T-helper 9 cell (primary cell): ENCODE measurements at regions not wholly inside any gene's neighbourhood (a gene's known extent, or its start where the extent isn't known, plus 50 kb on each side); places are given as distances from the start of the nearest gene placed in this dataset.

Experiments
- DNase-seq: peaks from one replicate; pipeline ENCODE4 v3.0.0-alpha.2; 2020

DNA sequence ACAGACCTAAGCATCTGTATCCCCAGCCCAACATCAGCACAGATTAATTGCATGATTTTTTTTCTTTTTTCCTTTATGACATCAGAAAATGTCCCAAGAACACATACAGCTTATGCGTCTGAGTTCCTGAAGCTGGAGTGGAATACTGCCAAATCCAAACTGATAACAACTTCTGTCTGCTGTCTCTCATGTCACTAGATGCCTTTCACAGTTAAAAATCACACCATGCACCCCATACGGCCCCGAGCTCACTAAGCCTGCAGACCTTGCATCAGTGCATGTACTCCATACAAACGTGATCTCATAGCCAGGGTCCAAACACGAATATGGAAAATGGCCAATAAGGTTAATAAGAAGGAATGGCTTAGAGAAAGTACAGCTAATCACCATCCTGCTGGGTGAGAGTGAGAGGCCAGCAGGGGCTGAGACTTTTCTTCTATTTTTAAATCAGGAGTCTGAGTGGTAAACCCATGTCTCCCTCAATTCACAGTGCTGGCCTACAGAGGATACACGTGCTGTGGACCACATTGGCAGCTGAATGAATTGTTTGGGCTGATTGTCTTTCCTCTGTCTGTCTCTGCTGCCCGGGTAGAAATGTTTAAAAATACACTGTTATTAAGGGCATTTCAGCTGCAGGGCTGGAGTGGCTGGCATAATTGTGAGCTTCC lies 350.6 kb upstream of the RAG2 start:
- DNase-seq = no peak

DNA sequence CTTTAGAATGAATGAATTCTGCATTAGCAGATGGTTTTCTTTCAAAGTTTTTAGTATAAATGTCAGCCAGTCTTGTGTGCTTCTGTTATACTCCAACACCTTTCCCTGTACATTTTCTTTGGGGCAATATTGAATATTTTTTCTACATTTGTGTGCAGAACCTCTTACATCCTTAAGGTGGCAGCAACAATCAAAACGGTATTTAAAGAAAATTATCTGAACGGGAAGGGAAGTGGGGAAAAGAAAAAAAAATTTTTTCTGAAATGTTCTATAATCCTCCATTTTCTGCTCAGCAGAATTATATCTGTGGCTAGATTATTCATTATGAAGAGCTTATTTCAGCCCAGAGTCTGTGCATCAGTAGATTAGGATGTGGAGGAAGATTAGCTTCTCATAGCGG lies 347.3 kb upstream of the RAG2 start:
- no peak for DNase-seq

DNA sequence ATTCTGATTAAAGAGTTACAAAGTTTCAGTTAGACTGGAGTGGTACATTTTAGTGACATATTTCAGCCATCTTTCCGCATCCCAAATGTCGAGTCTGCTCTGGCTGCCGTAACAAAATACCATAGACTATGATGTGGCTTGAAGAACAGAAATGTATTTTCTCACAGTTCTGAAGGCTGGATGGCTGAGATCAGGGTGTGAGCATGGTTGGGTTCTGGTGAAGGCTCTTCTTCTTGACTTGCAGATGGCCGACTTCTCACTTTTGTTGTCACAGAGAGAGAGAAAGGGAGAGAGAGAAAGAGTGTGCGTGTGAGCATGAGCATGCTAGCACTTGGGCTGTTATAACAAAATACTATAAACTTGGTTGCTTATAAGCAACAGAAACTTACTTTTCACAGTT lies 335.4 kb upstream of the RAG2 start:
- no peak for DNase-seq

DNA sequence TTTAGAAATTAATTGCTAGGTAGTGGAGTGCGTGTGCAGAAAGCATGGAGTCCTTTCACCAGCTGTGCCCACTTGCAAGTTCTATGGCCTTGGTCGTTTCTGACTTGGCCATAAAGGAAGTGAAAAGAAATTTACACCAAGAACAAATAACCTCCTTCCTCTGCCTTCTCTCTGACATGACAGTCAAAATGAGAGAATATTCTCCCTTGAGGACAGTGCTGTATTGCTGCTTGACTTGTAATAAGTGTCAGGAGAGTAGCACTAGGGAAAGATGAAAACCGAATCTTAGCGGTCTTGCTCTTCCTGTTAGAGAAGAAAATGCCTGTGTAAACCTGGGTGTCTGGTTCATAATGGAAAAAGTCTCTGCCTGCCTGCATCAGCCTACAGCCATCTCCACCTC lies 333.1 kb upstream of the RAG2 start:
- DNase-seq = no peak

DNA sequence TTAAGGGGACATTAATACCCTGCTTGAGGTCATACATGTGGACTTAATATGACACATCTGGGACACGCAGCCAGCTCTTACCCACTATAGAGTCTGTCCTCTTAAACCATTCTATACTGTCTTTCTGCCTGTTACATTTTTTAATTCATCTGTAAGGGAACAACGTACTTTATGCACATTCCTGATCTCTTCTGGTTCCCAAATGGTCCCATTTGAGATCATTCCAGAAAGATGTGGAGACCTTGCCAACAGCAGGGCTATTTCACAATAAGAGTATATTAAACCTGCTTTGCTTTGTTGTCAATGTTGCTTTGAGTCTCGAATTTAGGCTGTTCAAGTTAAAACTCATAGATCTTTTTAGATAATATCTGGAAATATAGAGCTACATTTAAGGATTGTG lies 332.2 kb upstream of the RAG2 start:
- DNase-seq = no peak

DNA sequence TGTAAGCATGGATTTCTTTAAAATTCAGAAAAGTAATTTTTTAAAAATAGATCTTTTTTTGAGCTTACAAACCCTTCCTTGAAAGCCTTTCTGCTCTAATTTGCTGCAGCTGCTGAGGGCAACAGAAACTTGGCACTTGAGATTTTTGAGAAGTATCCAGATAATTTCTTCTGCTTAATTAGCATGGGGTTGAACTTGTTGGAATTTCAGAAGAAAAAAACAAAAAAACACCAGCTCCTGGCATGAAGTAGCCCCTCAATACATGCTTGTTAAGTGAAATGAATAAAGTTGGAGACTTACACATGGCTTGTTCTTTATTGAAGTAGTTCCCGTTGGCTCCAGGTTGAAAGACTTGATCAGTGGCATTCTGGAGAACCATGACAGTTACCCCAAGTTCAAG lies 331.4 kb upstream of the RAG2 start:
- no peak for DNase-seq

DNA sequence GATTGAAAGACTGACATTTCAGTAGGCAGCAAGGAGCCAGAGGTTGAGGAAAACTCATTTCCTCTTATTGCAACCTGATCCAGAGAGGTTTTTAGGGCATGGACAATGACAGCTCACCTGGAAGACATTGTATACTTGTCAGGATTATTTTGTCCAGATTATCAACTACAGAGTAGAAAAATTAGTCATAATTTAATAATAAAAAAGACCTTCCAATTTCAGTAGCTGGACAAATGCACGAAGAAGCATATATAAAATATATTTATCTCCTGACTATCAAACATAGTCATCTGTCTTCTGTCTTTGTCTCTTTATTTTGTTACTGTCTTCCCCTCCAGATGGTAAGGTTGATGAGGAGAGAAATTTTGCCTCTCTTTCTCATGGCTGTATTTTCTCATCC lies 330.6 kb upstream of the RAG2 start:
- no peak for DNase-seq

DNA sequence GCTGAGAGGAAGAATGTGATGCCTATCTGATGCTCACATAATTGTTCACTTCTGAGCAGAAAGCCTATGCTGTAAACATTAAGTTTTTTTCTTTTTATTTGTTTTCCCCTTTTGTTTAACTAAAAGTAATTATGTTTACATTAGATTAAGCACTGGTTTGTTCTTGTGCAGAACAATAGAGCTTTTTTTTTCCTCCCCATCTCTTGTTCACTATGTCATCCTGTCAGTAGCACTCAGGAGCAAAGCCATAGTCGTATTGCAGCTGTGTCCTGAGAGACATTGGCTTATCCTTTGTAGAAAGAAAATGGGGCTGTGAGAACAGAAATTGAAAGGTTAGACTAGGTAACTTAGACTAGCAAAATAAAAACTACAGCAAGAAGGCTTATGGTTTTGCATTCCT lies 301.8 kb upstream of the RAG2 start:
- DNase-seq = no peak

DNA sequence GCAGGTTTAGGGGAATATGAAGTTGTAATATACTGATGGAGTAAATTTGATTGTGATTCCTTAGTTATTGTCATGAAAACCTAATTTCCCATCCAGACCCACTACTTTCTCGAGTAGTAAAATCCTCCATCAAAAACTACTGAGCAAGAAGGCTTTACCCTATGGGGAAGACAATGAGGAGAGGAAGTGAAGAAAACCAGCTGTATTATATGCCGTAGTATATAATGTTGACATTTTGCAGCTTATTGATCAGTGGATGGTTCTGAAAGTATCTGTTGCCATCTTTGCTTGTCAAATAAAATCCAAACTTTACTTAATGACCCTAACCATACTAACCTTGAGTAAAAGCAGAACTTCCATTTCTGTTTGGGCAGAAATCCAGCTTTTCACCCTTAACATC lies 292.8 kb upstream of the RAG2 start:
- DNase-seq = no peak

DNA sequence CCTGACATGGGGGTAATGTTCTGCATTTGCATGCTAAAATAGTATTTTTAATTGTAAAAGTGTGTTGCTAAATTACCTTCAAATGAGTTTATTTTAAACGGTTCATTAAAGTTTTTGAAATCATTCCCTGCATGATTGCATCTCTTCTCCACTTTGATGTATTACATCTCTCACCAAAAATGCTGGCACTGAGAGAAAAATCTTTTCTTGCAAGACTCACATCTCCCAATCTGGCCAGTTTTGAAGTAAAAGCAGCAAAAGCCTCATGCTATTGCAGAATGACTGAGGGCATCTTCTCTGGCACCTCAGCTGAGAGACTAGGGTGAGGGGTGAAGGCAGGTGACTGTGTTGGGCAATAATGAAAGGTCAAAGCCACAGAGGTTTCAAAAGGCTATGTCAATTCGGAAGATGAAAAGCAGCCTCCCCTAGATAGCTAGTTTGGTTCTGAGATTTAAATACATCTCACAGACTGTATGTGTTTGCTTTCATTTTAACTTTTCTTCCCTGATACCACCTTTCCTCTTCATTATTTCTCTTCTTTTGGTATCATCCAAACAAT lies 292.2 kb upstream of the RAG2 start:
- no peak for DNase-seq

DNA sequence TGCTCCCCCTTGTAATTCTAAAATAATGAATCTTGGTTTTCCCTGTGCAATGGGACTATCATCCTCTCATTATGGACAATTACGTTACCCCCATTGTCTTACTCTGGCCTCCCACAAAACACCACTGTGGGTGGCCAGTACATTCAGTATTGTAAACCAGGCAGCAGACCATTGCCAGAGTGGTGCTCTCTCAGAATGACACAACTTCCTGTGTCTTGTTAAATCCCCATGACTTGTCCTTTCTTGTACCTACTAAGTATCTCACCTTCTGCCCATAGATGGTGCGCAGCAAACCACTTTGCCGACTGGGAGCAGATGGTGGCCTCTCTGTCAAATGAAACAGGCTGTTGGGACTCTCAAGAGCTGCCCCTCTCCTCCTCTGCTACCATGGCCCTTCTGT lies 287.1 kb upstream of the RAG2 start:
- DNase-seq = no peak

DNA sequence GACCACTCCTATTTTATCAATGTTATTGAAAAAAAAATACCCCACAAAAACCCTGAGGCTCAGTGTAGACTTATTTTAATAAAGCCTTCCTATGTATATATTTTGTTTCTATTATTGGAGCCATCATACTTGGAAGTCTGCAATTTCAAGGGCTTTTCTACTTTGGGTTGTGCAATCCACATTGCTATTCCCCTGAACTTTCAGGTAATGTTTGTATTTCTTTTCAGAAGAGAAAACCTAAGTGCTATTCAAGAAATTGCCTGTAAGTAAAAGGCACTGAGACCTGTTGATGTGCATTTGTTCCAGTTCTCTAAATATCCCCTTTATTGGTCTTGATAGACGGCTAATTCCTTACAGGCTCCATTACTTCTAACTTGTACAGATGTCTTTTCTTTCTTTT lies 280.7 kb upstream of the RAG2 start:
- DNase-seq = no peak

DNA sequence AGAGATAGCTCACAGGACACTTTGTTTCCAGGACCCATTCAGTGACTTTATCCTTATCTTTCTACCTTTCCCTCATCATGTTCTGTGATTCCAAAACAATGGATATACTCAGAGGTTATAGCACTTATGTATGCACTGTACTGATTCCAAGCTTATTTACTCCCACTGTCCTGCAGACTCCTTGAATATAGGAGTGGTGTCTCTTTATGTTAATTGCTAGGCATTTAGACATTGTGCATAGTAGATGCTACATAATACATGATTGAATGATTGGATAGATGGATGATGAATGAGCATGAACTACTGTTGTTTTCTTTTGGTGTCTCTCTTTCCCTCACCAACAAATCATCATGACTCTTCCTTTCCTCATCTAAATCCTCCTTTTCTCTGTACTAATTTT lies 279.1 kb upstream of the RAG2 start:
- no peak for DNase-seq

DNA sequence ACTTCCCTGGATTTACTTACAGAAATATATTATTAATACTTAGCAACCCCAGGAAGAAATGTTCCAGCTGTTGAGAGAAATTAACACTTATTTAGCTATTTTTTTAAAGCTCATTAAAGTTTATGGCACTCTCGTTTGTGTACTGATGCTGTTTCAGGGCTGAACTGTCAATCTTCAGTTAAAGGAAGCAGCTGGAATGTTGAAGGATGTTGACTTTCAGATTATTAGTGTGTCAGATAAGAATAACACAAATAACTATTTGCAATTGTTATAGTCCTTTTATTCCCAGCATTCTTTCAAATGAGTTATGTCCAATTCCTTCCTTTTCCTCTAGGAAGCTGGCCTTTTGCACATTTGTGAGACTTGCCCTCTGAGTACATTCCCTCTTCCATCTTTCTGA lies 278.2 kb upstream of the RAG2 start:
- DNase-seq = no peak

DNA sequence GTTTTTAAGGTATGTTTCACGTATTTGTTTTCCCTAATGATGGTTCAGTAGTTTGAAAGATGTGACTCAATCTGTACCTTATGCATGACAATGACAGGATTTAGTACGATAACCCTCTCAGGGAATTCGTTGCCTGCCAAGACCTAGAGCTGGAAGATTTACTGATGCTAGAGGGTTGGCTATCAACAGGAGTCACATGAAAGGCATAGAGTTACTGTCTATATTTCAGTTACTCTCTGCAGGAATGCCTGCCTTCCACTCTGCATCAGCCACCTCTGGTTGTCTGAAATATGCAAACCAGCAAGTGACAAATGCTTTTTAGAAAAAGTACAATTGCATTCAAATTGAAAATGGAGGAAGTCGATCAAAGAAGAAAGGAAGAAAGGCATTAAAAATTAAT lies 276.3 kb upstream of the RAG2 start:
- DNase-seq = no peak

DNA sequence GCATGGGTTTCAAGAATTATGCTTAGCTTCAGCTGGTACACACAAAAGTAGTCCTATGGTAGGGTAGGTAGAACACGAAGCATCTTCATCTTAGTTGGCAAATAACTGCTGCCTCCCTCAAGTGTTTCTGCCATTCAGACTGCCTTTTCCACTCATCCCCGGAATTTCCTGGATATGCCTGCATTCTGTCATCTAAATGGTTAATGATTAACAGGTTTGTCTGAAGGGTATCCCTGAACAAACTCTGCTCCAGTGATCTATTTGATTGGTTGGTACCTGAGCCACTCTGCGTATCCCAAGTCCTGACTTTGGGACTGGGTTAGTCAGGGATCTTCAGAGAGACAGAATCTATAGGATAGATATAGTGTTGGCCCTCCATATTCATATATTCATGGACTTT lies 272.3 kb upstream of the RAG2 start:
- no peak for DNase-seq

DNA sequence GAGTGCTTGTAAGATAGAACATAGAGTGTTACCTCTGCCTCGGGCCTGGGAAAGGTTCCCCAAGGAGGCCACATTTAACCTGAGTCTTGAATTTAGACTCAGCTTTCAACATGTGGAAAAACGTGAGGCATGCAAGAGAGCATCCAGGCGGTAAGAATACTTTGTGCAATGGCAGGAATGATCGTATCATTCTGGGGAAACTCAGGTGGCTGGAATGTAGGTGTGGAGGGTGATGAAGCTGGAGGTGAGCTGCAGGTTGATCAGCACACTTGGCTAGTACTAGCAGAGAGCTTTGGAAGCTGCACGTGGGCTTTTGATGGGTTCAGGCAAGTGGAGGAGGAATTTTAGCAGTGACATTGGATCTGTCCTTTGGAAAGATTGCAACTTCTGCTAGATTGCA lies 270.3 kb upstream of the RAG2 start:
- DNase-seq = no peak

DNA sequence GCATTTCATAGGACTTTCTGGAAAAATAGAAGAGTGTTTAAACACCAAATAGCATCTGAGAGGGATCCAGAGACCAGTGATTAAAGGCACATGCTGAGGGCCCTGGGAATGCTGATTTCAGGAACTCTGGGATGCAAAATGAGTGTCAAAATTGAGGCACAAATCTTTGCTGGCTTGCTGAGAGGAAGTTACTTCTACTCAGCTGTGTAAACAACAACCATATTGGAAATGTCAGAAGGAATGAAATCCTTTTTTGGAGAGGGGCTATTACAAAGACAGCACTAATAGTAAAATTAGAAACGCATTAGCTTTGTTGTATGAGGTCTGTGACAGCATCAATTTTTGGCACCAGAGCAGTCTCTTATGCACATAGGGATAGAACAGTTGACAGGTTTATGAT lies 267.8 kb upstream of the RAG2 start:
- no peak for DNase-seq

DNA sequence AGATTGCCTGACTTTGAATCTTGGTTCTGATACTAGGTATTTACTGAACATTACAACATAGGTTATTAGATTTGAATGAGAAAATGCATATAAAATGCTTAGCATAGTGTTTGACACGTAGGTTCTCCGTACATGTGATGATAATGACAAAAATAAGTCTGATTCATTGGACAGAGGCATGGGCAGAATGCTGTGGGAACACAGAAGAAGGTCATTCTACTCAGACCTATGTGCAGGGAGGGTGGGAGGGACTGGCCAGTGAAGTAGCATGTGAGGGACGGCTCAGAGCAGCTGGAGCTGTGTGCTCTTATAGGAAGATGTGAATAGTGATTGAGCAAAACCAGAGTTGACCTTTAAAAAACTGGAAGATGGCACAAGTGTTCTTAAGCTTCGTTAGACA lies 256.8 kb upstream of the RAG2 start:
- no peak for DNase-seq

DNA sequence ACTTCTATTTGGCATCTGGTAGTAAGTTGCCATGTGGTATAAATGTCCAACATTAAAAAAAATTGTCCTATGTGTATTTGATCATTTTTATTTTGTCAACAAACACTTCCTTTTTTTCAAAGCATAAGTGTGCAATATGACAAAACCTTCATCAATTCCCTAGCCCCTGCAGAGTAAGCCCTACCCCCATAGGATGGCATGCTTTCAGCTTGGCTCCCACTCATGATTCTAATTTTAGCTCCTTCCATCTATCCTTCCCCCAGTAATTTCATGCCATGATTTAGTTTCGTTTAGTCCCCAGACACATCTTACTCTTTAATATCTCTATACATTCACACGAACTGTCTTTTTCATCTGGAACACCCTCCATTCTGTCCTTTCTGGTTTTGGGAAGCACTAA lies 250.6 kb upstream of the RAG2 start:
- DNase-seq = no peak

DNA sequence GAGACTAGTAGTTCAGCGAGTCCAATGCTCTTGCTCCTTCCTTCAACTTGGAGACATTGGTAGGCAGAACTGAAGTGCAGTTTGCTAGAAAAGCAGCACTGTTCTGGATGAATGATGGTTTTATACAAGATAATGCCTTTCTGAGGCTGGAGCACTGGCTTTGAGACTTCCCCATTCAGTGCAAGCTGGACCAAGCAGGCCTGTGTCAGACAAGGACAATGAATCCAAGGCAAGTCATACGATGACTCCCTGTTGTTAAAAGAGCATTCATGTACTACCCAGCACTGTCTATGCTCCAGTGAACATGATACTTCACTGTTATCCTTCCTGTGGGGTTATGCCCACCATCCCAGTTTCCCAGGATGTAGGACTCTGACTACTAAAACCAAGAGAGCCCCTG lies 242.3 kb upstream of the RAG2 start:
- DNase-seq = no peak

DNA sequence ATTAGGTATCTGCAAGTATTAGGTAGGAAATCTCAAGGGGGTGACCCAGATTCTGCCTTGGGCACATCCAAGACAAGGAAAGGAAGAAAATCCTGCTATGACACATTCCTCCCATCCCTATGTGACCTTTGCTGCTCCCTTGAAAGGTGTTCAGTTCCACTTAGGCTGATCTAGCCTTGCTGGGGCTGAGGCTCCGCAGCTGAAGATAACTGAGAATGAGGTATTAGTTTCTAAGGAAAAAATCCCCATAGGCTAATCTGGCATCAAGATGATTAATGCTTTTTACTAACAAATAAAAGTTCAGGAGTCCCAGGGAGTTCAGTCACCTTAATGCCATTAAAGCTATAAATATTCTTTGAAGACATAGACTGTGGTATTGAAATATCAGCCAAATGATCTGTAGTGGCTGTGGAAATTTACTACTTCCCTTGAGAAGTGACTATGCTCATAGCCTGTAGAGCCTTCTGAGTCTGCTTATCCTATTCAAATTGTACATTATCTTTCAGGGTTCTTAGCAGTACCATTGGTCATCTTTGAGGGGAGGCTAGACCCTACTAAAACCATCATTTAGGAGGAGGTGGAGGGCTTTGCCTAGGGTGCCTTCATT lies 239.9 kb upstream of the RAG2 start:
- DNase-seq = no peak

DNA sequence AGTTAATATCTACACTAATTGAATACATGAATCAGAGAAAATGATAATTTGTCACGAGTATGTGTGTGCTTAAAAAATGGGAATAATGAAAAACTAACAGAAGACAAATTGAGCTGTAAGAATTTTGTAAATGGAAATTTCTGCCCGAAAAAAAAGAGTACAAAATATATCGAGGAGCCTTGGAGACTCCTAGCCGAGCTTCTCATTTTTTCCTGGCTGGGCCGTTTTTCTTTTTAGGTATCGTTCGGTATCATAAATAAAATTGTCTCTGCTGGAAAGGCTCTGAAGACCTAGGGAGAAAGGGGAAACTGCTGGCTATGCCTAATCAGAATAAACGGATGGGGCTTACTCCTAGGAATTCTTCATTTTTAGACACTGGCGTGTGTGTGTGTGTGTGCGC lies 227.2 kb upstream of the RAG2 start:
- no peak for DNase-seq

DNA sequence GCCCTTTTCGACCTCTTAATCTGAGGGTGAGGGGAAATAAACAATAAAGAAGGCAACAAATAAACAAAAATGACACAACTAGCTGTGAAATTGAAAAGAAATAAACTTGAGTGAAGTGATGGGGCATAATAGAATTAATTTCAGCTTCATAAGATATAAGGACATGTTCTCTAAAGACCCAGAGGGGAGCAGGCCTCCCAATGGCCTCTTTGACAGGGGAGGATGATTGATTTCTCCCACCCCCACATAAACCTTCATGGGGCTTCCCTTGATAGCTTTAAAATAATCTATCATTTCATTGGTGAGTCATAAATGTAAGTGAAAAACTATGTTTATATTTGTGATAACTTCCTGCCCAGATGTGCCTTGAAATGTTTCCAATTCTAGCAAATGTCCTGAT lies 226.3 kb upstream of the RAG2 start:
- no peak for DNase-seq

DNA sequence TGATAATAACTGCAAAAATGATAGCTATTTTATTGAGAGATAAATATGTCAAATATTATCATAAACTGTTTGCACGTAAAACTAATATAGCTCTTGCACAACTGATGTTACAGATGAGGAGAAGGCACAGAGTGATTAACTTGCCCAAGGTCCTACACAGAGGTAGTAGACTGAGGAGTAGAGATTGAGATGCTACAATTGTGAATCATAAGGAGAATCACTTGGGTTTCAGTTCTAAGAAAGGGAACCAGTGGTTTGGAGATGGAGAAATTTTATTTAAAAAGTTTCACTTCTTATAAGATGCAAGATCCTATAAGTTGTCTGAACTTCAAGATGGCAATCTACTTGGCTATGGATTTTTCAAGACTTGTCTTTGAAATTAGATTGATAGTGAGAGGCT lies 224.8 kb upstream of the RAG2 start:
- no peak for DNase-seq
